Stimulated activated naive CD4-positive, alpha-beta T cell treated with Interleukin-2 at 50 U/mL for 16 hours (primary cell): ENCODE measurements at regions not wholly inside any gene's neighbourhood (a gene's known extent, or its start where the extent isn't known, plus 50 kb on each side); places are given as distances from the start of the nearest gene placed in this dataset.

Experiments used
- DNase-seq: peaks from one replicate; lab custom pipeline; 2025; lab: John Stamatoyannopoulos, UW

GRCh38 chr3:144380849-144381248 is 409.2 kb downstream of the DIPK2A start:
- no peak for DNase-seq

- no peak for DNase-seq
Observed at GRCh38 chr3:144381607-144382006, 410.0 kb downstream of the DIPK2A start.

- DNase-seq: no peak
Observed at GRCh38 chr3:144384241-144384979, 412.8 kb downstream of the DIPK2A start.

GRCh38 chr3:144390786-144391185 is 419.2 kb downstream of the DIPK2A start:
- no peak for DNase-seq

GRCh38 chr3:144391236-144391635 is 419.6 kb downstream of the DIPK2A start:
- DNase-seq: no peak

- DNase-seq: no peak
Observed at GRCh38 chr3:144394032-144394431, 422.4 kb downstream of the DIPK2A start.

GRCh38 chr3:144402430-144402829 is 430.8 kb downstream of the DIPK2A start:
- no peak for DNase-seq

- no peak for DNase-seq
Observed at GRCh38 chr3:144403040-144403457, 431.4 kb downstream of the DIPK2A start.

GRCh38 chr3:144407335-144407734 is 435.7 kb downstream of the DIPK2A start:
- no peak for DNase-seq

- DNase-seq: no peak
Observed at GRCh38 chr3:144409319-144409718, 437.7 kb downstream of the DIPK2A start.

GRCh38 chr3:144413068-144413467 is 441.4 kb downstream of the DIPK2A start:
- no peak for DNase-seq

GRCh38 chr3:144415492-144415891 is 443.9 kb downstream of the DIPK2A start:
- DNase-seq: no peak

GRCh38 chr3:144424606-144425005 is 453.0 kb downstream of the DIPK2A start:
- no peak for DNase-seq

- DNase-seq: no peak
Observed at GRCh38 chr3:144426366-144426765, 454.7 kb downstream of the DIPK2A start.

- no peak for DNase-seq
Observed at GRCh38 chr3:144426967-144427366, 455.3 kb downstream of the DIPK2A start.

- DNase-seq: no peak
Observed at GRCh38 chr3:144429719-144430121, 458.1 kb downstream of the DIPK2A start.

GRCh38 chr3:144431134-144431533 is 459.5 kb downstream of the DIPK2A start:
- DNase-seq: no peak

GRCh38 chr3:144433006-144433405 is 461.4 kb downstream of the DIPK2A start:
- DNase-seq: no peak

- DNase-seq: no peak
Observed at GRCh38 chr3:144437989-144438388, 466.4 kb downstream of the DIPK2A start.

- no peak for DNase-seq
Observed at GRCh38 chr3:144444061-144444460, 472.4 kb downstream of the DIPK2A start.

- DNase-seq: no peak
Observed at GRCh38 chr3:144444546-144444945, 472.9 kb downstream of the DIPK2A start.

- no peak for DNase-seq
Observed at GRCh38 chr3:144455841-144456440, 484.3 kb downstream of the DIPK2A start.

- no peak for DNase-seq
Observed at GRCh38 chr3:144457758-144458157, 486.1 kb downstream of the DIPK2A start.

- DNase-seq: no peak
Observed at GRCh38 chr3:144458283-144458682, 486.7 kb downstream of the DIPK2A start.
